Heart right ventricle (tissue), 16 donors: ENCODE measurements at regions not wholly inside any gene's neighbourhood (a gene's known extent, or its start where the extent isn't known, plus 50 kb on each side); places are given as distances from the start of the nearest gene placed in this dataset.

Experiments used
- ATAC-seq, 8 donors: fragments of 200-7000 bp; cut with Tn5 transposase; one replicate each; pipeline ENCODE4 v1.9.1; 2020; ENCODE audit warnings: mild to moderate bottlenecking in 8 of 8, moderate library complexity in 8 of 8, moderate number of reproducible peaks in 1 of 8
- DNase-seq, 2 donors: peaks; one replicate each; pipeline ENCODE4 v3.0.0-alpha.2; 2020
- H3K27ac ChIP-seq, 10 donors: fragments of 200-600 bp; sonication (generic) in 2 of 10; one replicate each; pipeline versions ENCODE4 v1.5.0 to v1.8.0; 2020 to 2022; ENCODE audit warnings: mild to moderate bottlenecking in 3 of 10
- H3K27me3 ChIP-seq, 7 donors: fragments of 200-600 bp; one replicate each; pipeline ENCODE4 v1.8.0; 2021 to 2022; ENCODE audit warnings: mild to moderate bottlenecking in 2 of 7
- H3K36me3 ChIP-seq, 9 donors: fragments of 200-600 bp; sonication (generic) in 1 of 9; one replicate each; pipeline versions ENCODE4 v1.5.0 to v1.8.0; 2020 to 2022; ENCODE audit warnings: mild to moderate bottlenecking in 2 of 9
- H3K4me1 ChIP-seq, 9 donors: fragments of 200-600 bp; sonication (generic) in 1 of 9; one replicate each; pipeline versions ENCODE4 v1.5.0 to v1.8.0; 2020 to 2022; ENCODE audit warnings: mild to moderate bottlenecking in 4 of 9
- H3K4me3 ChIP-seq, 10 donors: fragments of 200-600 bp; sonication (generic) in 2 of 10; one replicate each; pipeline versions ENCODE4 v1.5.0 to v1.8.0; 2020 to 2022; ENCODE audit warnings: mild to moderate bottlenecking in 7 of 10, moderate library complexity in 2 of 10
- H3K9me3 ChIP-seq, 11 donors: fragments of 200-600 bp in 10 of 11; sonication (generic) in 2 of 11; one replicate each; pipeline versions ENCODE4 v1.5.0 to v1.8.0; 2013 to 2022; ENCODE audit warnings: mild to moderate bottlenecking in 2 of 11, control low read depth in 1 of 11, moderate library complexity in 1 of 11
- WGBS, 2 donors: extraction: QIAGEN DNeasy Blood & Tissue Kit; methylation state at CpG; one replicate each; pipeline ENCODE4 v1.1.7; 2013; ENCODE audit warnings: inconsistent platforms in 1 of 2; 5-methylcytosine and 5-hydroxymethylcytosine counted together
- intact Hi-C, 10 donors: fragments of 100-400 bp; cut with DNase I; formaldehyde crosslinking; loops; one replicate each; pipeline versions ENCODE4 v1.11.1 to v1.14.2; 2022
- TF ChIP-seq, protein P1 (sequence below), 9 donors: fragments of 200-600 bp; sonication (generic) in 2 of 9; IDR thresholded peaks; one replicate each; pipeline versions ENCODE4 v1.5.0 to v1.8.0; 2021 to 2022; ENCODE audit warnings: antibody characterized with exemption in 9 of 9, mild to moderate bottlenecking in 5 of 9, moderate library complexity in 1 of 9
- donor health status: Arrhythmogenic right ventricular cardiomyopathy.
- donor health status: ischemic (EF 13 %, LVEDD 7.1; RV severe dilation, severe dysfunction).
- donor health status: healthy with polysubstance abuse.
- donor health status: DM: no; HTN: yes; CAD: no.
- donor health status: DM: no; HTN: no; CAD: no.
- donor health status: ischemic (EF 25% LVEDD 6.9; RV normal size, moderate dysfunction).
- donor health status: ischemic (EF 25% LVEDD 5.7; RV mildly dilated, moderate dysfunction).
- donor health status: healthy.
- donor health status: DM: yes; HTN: yes; CAD: no.
- donor health status: Ischemic cardiomyopathy.
- donor health status: ischemic (EF 35%, LVEDD 5.7; RV mildly dilated, moderate dysfunction).
- donor health status: nonischemic (EF 11% LVEDD 7.7; RV severe dilation, severe dysfunction).
- donor health status: DM: yes; HTN: yes; CAD: no.
- donor health status: PGD.
- donor health status: ischemic (EF 29% LVEDD 5.4; RV normal size, mild dysfunction).
- donor health status: nonischemic (EF 23%, LVEDD 6.1; RV moderate dilation, normal function).

DNA sequence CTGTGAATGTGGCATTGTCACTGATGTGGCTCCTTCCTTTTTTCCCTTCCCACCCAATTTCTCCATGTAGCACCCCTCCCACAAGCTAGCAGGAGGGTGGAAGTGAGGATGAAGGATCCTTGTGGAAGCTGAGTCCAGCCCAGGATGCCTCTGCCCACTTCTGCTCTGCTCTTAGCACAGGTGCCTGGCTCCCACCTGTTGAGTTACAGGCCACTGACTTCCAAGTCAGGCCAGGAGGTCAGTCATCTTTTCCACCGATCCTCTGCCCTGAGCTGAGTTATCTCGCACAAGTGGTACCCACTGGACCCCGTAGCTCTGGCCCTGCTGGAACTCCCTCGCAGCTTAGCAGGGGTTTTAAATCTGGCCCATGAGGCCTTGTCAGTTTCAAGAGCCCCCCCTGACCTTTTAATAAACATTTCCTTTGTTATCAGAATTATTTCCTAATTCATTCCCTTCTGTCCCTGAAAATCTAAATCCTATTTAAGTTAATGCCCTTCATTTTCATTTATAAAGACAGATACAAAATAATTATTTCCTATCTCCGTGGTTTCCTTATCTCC, 125.3 kb upstream of the CADM1 start:
- intact Hi-C loops = loop anchor here in 2 of 10 donors (10.0 kb wide), 1 partner anchor 125 kb away; the partner anchor contains the start of gene CADM1 (in 2 of the 2)
- no peak overlapping the region for H3K27ac ChIP-seq
- H3K36me3 ChIP-seq = no peaks in the 10 kb centered on the region
- no peak overlapping the region for H3K4me3 ChIP-seq
- no peaks in the 10 kb centered on the region for H3K9me3 ChIP-seq
- ATAC-seq (no peak), DNase-seq (no peak)
- no peaks in the 10 kb centered on the region for H3K4me1 ChIP-seq
- 78 to 79% methylated on average over 5 of the region's 5 CpGs for WGBS, 2 donors
- TF ChIP-seq, protein P1, sequence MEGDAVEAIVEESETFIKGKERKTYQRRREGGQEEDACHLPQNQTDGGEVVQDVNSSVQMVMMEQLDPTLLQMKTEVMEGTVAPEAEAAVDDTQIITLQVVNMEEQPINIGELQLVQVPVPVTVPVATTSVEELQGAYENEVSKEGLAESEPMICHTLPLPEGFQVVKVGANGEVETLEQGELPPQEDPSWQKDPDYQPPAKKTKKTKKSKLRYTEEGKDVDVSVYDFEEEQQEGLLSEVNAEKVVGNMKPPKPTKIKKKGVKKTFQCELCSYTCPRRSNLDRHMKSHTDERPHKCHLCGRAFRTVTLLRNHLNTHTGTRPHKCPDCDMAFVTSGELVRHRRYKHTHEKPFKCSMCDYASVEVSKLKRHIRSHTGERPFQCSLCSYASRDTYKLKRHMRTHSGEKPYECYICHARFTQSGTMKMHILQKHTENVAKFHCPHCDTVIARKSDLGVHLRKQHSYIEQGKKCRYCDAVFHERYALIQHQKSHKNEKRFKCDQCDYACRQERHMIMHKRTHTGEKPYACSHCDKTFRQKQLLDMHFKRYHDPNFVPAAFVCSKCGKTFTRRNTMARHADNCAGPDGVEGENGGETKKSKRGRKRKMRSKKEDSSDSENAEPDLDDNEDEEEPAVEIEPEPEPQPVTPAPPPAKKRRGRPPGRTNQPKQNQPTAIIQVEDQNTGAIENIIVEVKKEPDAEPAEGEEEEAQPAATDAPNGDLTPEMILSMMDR (IDR thresholded peaks at IDR 0.05) = no peak
- H3K27me3 ChIP-seq = peaks cover 0 to 17% (median 3%) of the 10 kb centered on the region in 7 donors

DNA sequence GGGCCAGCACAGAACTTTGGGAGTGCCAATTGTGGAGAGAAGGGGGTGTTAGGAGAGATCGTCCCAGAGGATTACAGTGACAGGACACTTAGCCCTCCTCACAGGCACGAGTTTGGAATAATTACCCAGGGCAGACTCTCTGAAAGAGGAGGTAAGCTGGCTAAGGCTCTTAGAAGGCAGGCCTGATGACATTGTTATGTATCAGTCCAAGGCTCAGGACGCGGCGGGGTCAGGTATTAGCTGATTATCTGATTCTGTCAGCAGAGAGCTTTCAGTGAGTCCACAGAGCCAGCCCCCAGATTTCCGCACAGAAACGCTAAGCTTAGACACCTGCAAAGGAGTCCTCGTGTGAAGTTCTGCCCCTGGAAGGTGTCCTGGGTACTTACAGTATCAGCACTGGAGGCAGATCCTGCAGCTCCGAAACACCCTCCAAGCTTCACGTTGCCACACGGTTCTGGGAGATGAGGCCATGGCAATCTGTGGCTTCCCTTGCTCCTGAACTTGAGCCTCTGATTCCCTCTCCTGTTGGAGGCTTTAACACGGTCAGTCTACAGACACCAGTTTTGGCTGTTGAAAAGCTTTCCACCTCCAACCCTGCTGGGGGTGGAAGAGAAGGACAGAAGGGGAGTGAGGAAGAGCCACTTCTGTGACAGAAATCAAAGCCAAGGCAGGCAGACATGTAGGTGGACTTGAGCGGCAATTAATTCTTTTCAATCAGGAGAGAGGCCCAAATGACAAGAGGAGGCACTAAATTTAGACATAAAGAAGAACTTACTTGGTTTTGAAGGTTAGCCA, 123.6 kb upstream of the CADM1 start:
- intact Hi-C loops = loop anchor here in 2 of 10 donors (10.0 kb wide), 1 partner anchor 123 kb away; the partner anchor contains the start of gene CADM1 (in 2 of the 2)
- no peak overlapping the region for H3K27ac ChIP-seq
- WGBS, 2 donors = 83 to 88% methylated on average over 13 of the region's 13 CpGs

DNA sequence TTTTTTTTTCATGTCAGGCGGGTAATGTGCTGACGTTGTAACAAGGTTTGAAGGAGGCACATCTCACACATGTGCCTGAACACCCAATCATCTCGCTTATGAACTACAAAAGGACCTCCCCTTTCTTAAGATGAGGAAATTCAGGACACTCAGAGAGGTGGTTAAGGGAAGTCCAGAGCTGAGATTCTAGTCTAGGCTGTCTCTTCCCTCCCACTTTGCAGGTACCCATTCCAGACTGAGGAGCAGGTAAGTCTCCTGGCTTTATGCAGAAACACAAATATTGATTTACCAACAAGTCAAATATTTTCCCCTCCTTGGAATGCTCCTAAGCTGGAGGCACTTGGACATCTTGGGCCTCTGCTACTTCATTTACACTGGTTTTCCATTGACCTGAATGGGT, 122.9 kb upstream of the CADM1 start:
- Histone ChIP-seq H3K4me1 (peaks cover 6 to 17% (median 14%) of the 10 kb centered on the region in 9 donors), H3K36me3 (no peaks in the 10 kb centered on the region), H3K27ac (no peak overlapping the region), H3K9me3 (no peaks in the 10 kb centered on the region), H3K27me3 (peaks cover 0 to 17% (median 3%) of the 10 kb centered on the region in 7 donors), H3K4me3 (no peak overlapping the region)
- TF ChIP-seq, protein P1 (IDR thresholded peaks at IDR 0.05) = no peak
- DNase-seq = no peak
- intact Hi-C loops = loop anchor here in 2 of 10 donors (10.0 kb wide), 1 partner anchor 122 kb away; the partner anchor contains the start of gene CADM1 (in 2 of the 2)
- no peak for ATAC-seq
- 92% methylated on average over 3 of the region's 3 CpGs for WGBS, 2 donors

More for the DNA sequence above, 123.6 kb upstream of the CADM1 start:
- Histone ChIP-seq H3K4me3 (no peak overlapping the region), H3K27me3 (peaks cover 0 to 17% (median 3%) of the 10 kb centered on the region in 7 donors), H3K9me3 (no peaks in the 10 kb centered on the region), H3K4me1 (peaks cover 0 to 9% (median 6%) of the 10 kb centered on the region in 9 donors), H3K36me3 (no peaks in the 10 kb centered on the region)
- DNase-seq = no peak
- no peak for ATAC-seq
- TF ChIP-seq, protein P1 (IDR thresholded peaks at IDR 0.05) = no peak

DNA sequence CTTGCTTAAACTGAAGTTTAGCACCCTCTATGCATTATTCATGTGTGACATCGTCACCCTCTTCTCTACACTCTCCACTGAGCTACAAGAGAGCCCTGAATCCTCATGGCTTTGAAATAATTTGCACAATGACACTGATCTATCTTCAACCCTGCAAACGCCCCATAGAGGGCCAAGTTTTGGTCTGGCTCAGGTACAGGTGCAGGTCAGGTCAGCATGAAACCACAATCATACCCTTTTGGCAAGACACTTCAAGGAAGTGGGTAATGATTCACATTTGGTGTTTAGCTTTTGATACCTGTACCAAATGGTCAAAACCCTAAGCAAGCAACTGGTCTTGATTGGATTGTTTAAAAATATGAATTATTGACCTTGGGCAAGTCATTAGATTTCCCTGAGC, 122.2 kb upstream of the CADM1 start:
- Histone ChIP-seq H3K36me3 (no peaks in the 10 kb centered on the region), H3K9me3 (no peaks in the 10 kb centered on the region), H3K27me3 (peaks cover 0 to 14% (median 1%) of the 10 kb centered on the region in 7 donors), H3K27ac (no peak overlapping the region), H3K4me1 (peaks cover 6 to 22% (median 16%) of the 10 kb centered on the region in 9 donors), H3K4me3 (no peak overlapping the region)
- intact Hi-C loops = loop anchor here in 2 of 10 donors (10.0 kb wide), 1 partner anchor 122 kb away; the partner anchor contains the start of gene CADM1 (in 2 of the 2)
- TF ChIP-seq, protein P1 (IDR thresholded peaks at IDR 0.05) = no peak
- no peak for ATAC-seq
- no peak for DNase-seq
- 86 to 91% methylated on average over 2 of the region's 2 CpGs for WGBS, 2 donors
